ENCODE measurements at regions not wholly inside any gene's neighbourhood (a gene's known extent, or its start where the extent isn't known, plus 50 kb on each side); places are given as distances from the start of the nearest gene placed in this dataset.

DNA sequence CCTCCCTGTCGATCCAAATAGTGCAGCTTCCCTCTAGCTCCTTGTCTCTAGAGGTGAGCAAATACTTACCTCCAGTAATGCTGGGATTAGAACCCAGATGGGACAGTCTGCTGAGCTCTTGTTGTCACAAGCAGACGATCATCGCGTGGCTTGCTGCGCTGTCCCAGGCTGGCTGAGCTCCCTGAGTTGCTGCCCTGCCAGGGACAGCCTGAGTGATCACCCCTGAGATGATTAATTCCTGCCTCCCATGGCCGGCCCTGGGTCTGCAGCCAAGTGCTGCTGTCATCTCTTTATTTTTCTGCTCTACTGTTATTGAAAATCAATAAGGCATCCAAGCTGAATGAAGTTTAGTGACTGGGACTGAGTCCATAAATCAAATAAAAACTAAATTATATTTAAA is 94.0 kb upstream of the ALDH1B1 start:
- H3K4me3 ChIP-seq (ENCODE audit: low read length, poor library complexity, severe bottlenecking): no peak overlapping the region
- H3F3A ChIP-seq (ENCODE audit: low read depth): no peaks in the 10 kb centered on the region
- H3K9me3 ChIP-seq (ENCODE audit: insufficient read depth, low read depth, low read length): no peaks in the 10 kb centered on the region
- no peaks in the 10 kb centered on the region for H3K36me3 ChIP-seq (ENCODE audit: insufficient read depth, low read length)
- no peak overlapping the region for H3K4me2 ChIP-seq (ENCODE audit: low read depth, low read length, poor library complexity, severe bottlenecking)
- no peaks in the 10 kb centered on the region for H3K4me1 ChIP-seq (ENCODE audit: insufficient read depth, low read length, poor library complexity, severe bottlenecking)
- H2AFZ ChIP-seq (ENCODE audit: low read length): no peak overlapping the region
- no peaks in the 10 kb centered on the region for H3K27me3 ChIP-seq (ENCODE audit: insufficient read depth, low read length, poor library complexity, severe bottlenecking)
- no peaks in the 10 kb centered on the region for H4K20me1 ChIP-seq (ENCODE audit: insufficient read depth, low read length, poor library complexity, severe bottlenecking)
- no peaks in the 10 kb centered on the region for H3K79me2 ChIP-seq (ENCODE audit: insufficient read depth, low read length)
- TF ChIP-seq CTCF (conservative IDR thresholded peaks at IDR 0.05; ENCODE audit: low read length): no peak
- TF ChIP-seq EZH2phosphoT487 (IDR thresholded peaks at IDR 0.05; ENCODE audit: borderline replicate concordance): no peak
- H3K9ac ChIP-seq (ENCODE audit: low read depth, low read length, poor library complexity, severe bottlenecking): no peak overlapping the region
- no peaks in the 10 kb centered on the region for H3K9me2 ChIP-seq (replicated peaks; ENCODE audit: low read depth, low read length)

DNA sequence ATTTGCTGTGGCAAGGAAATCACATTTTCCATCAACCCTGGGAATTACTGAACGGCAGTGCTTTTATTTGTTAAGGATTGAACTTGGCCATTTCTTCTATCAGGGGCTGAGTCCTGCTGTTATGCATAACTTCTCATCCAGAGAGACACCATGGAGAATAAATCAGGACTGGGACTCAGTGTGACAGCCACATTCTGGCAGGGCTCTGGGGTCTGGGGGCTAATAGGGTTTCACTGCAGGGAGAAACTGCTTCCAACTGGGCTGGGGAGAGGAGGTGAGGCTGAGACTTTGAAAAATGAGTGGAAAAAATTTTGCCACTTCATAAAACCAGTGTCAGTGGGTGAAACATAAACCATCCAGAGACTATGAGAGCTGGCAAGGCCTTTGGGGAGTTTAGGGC is 95.7 kb upstream of the ALDH1B1 start:
- Histone ChIP-seq H3K4me2 (ENCODE audit: low read depth, low read length, poor library complexity, severe bottlenecking) (no peak overlapping the region), H3K9ac (ENCODE audit: low read depth, low read length, poor library complexity, severe bottlenecking) (no peak overlapping the region), H4K20me1 (ENCODE audit: insufficient read depth, low read length, poor library complexity, severe bottlenecking) (no peaks in the 10 kb centered on the region), H2AFZ (ENCODE audit: low read length) (no peak overlapping the region), H3K36me3 (ENCODE audit: insufficient read depth, low read length) (no peaks in the 10 kb centered on the region), H3K4me3 (ENCODE audit: low read length, poor library complexity, severe bottlenecking) (no peak overlapping the region), H3K27me3 (ENCODE audit: insufficient read depth, low read length, poor library complexity, severe bottlenecking) (no peaks in the 10 kb centered on the region), H3K4me1 (ENCODE audit: insufficient read depth, low read length, poor library complexity, severe bottlenecking) (no peaks in the 10 kb centered on the region), H3K9me3 (ENCODE audit: insufficient read depth, low read depth, low read length) (no peaks in the 10 kb centered on the region), H3K79me2 (ENCODE audit: insufficient read depth, low read length) (no peaks in the 10 kb centered on the region), H3F3A (ENCODE audit: low read depth) (no peaks in the 10 kb centered on the region), H3K9me2 (replicated peaks; ENCODE audit: low read depth, low read length) (no peaks in the 10 kb centered on the region)
- TF ChIP-seq EZH2phosphoT487 (IDR thresholded peaks at IDR 0.05; ENCODE audit: borderline replicate concordance) (no peak), CTCF (conservative IDR thresholded peaks at IDR 0.05; ENCODE audit: low read length) (no peak)

DNA sequence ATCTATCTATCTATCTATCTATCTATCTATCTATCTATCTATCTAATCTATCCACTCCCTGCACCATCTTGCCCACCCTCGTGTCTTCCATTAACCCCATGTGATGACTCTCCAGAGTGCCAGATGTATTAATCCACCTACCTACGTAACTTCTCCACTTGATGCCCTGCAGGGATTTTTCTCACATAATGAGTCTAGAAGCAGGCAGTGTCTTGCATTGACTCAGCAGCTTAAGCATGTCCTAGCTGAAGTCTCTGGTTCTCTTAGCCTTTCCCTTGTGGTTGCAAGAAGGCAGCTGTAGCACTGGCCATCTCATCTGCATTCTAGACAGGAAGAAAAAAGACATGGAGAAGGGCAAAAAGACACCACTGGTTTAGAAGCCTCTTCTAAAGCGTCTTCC is 96.7 kb upstream of the ALDH1B1 start:
- Histone ChIP-seq H3K9me2 (replicated peaks; ENCODE audit: low read depth, low read length) (no peaks in the 10 kb centered on the region), H2AFZ (ENCODE audit: low read length) (no peak overlapping the region), H3K4me3 (ENCODE audit: low read length, poor library complexity, severe bottlenecking) (no peak overlapping the region), H3K79me2 (ENCODE audit: insufficient read depth, low read length) (no peaks in the 10 kb centered on the region), H3K9me3 (ENCODE audit: insufficient read depth, low read depth, low read length) (no peaks in the 10 kb centered on the region), H3K4me1 (ENCODE audit: insufficient read depth, low read length, poor library complexity, severe bottlenecking) (no peaks in the 10 kb centered on the region), H3K36me3 (ENCODE audit: insufficient read depth, low read length) (no peaks in the 10 kb centered on the region), H4K20me1 (ENCODE audit: insufficient read depth, low read length, poor library complexity, severe bottlenecking) (no peaks in the 10 kb centered on the region), H3K4me2 (ENCODE audit: low read depth, low read length, poor library complexity, severe bottlenecking) (no peak overlapping the region), H3F3A (ENCODE audit: low read depth) (no peaks in the 10 kb centered on the region), H3K9ac (ENCODE audit: low read depth, low read length, poor library complexity, severe bottlenecking) (no peak overlapping the region), H3K27me3 (ENCODE audit: insufficient read depth, low read length, poor library complexity, severe bottlenecking) (no peaks in the 10 kb centered on the region)
- TF ChIP-seq CTCF (conservative IDR thresholded peaks at IDR 0.05; ENCODE audit: low read length) (no peak), EZH2phosphoT487 (IDR thresholded peaks at IDR 0.05; ENCODE audit: borderline replicate concordance) (no peak)

Measured in Loucy (cell line).